Uterus (tissue), 3 donors: ENCODE measurements at regions not wholly inside any gene's neighbourhood (a gene's known extent, or its start where the extent isn't known, plus 50 kb on each side); places are given as distances from the start of the nearest gene placed in this dataset.

Experiments
- DNase-seq, 2 donors: peaks; one replicate each; pipeline ENCODE4 v3.0.0-alpha.2; 2019 to 2020
- H3K27ac ChIP-seq, 2 donors: fragments of 200-600 bp; sonication (generic); 1 replicate in 1 of 2; 2 replicates in 1 of 2; pipeline ENCODE4 v1.5.1; 2016 to 2018
- H3K27me3 ChIP-seq, 2 donors: fragments of 200-600 bp; sonication (generic); one replicate each; pipeline ENCODE4 v1.5.1; 2018 to 2019; ENCODE audit warnings: control low read depth in 1 of 2
- H3K36me3 ChIP-seq, 2 donors: fragments of 200-600 bp; sonication (generic); one replicate each; pipeline ENCODE4 v1.5.1; 2019; ENCODE audit warnings: control low read depth in 1 of 2
- H3K4me1 ChIP-seq, 2 donors: fragments of 200-600 bp; sonication (generic); one replicate each; pipeline ENCODE4 v1.5.1; 2018 to 2019; ENCODE audit warnings: control low read depth in 1 of 2
- H3K4me3 ChIP-seq, 2 donors: fragments of 200-600 bp; sonication (generic); 1 replicate in 1 of 2; 2 replicates in 1 of 2; pipeline ENCODE4 v1.5.1; 2018 to 2019; ENCODE audit warnings: mild to moderate bottlenecking in 1 of 2
- H3K9me3 ChIP-seq, 2 donors: fragments of 200-600 bp; sonication (generic); one replicate each; pipeline ENCODE4 v1.5.1; 2019; ENCODE audit warnings: control low read depth in 1 of 2
- CTCF ChIP-seq, 4 experiments: fragments of 200-600 bp in 2 of 4; fragments of 450-650 bp in 2 of 4; sonication (generic) in 2 of 4; IDR thresholded peaks; one replicate each; pipeline ENCODE4 v1.5.1; 2016 to 2019; ENCODE audit warnings: antibody characterized with exemption in 4 of 4, mild to moderate bottlenecking in 2 of 4, moderate library complexity in 1 of 4
- POLR2A ChIP-seq, 2 donors: fragments of 450-650 bp; IDR thresholded peaks; one replicate each; pipeline ENCODE4 v1.6.1; 2016; ENCODE audit warnings: antibody characterized with exemption in 2 of 2, mild to moderate bottlenecking in 1 of 2, moderate library complexity in 1 of 2
- intact Hi-C: fragments of 100-400 bp; cut with DNase I; formaldehyde crosslinking; loops from one replicate; pipeline ENCODE4 v1.15.1; 2023; ENCODE audit warnings: low total_unique reads
- donor health status: DM: yes; HTN: yes; CAD: no.

- no peak for DNase-seq
Measured at GRCh38 chr10:119996944-119997343, 104.4 kb downstream of the SEC23IP start.

DNA sequence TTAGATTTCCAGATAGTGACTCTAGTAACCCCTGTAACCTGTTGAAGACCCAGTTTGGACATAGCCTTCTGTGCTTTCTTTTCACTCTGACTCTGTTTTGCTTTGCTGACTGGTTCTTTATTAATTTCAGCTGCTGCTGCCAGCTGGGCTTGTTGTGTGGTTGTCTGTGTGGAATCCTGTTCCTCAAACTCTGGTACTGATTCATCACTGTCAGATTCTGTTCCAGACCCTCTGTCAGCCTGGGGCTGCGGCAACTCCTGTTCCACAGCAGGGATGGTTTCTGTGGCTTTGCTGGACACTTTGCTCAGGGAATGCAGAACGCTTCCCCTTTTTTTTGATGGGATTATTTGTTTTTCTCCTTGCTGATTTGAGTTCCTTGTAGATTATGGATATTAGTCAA is 104.9 kb downstream of the SEC23IP start:
- intact Hi-C loops: no loop called here
- DNase-seq: no peak
- H3K27ac ChIP-seq: no peak overlapping the region
- H3K4me1 ChIP-seq: no peaks in the 10 kb centered on the region
- H3K9me3 ChIP-seq: no peaks in the 10 kb centered on the region
- TF ChIP-seq CTCF (IDR thresholded peaks at IDR 0.05) (no peak), POLR2A (IDR thresholded peaks at IDR 0.05) (no peak)
- no peaks in the 10 kb centered on the region for H3K36me3 ChIP-seq
- no peaks in the 10 kb centered on the region for H3K27me3 ChIP-seq
- no peak overlapping the region for H3K4me3 ChIP-seq

More at GRCh38 chr10:119996944-119997343, 104.4 kb downstream of the SEC23IP start:
- no peaks in the 10 kb centered on the region for H3K4me1 ChIP-seq
- H3K4me3 ChIP-seq: no peak overlapping the region
- intact Hi-C loops: no loop called here
- H3K27me3 ChIP-seq: no peaks in the 10 kb centered on the region
- TF ChIP-seq CTCF (IDR thresholded peaks at IDR 0.05): no peak
- no peak for TF ChIP-seq POLR2A (IDR thresholded peaks at IDR 0.05)
- no peaks in the 10 kb centered on the region for H3K36me3 ChIP-seq
- H3K9me3 ChIP-seq: no peaks in the 10 kb centered on the region
- H3K27ac ChIP-seq: no peak overlapping the region

GRCh38 chr10:120002785-120003184 is 110.3 kb downstream of the SEC23IP start:
- Histone ChIP-seq H3K36me3 (no peaks in the 10 kb centered on the region), H3K27me3 (no peaks in the 10 kb centered on the region), H3K27ac (no peak overlapping the region), H3K9me3 (no peaks in the 10 kb centered on the region), H3K4me1 (no peaks in the 10 kb centered on the region), H3K4me3 (no peak overlapping the region)
- intact Hi-C loops: no loop called here
- no peak for TF ChIP-seq CTCF (IDR thresholded peaks at IDR 0.05)
- TF ChIP-seq POLR2A (IDR thresholded peaks at IDR 0.05): no peak
- DNase-seq: no peak

- intact Hi-C loops: no loop called here
Measured at GRCh38 chr10:120005207-120006201, 113.0 kb downstream of the SEC23IP start.

More at GRCh38 chr10:120005207-120006201, 113.0 kb downstream of the SEC23IP start:
- TF ChIP-seq POLR2A (IDR thresholded peaks at IDR 0.05) (no peak), CTCF (IDR thresholded peaks at IDR 0.05) (no peak)
- H3K4me3 ChIP-seq: no peak overlapping the region
- no peaks in the 10 kb centered on the region for H3K36me3 ChIP-seq
- H3K4me1 ChIP-seq: no peaks in the 10 kb centered on the region
- no peak for DNase-seq
- no peaks in the 10 kb centered on the region for H3K9me3 ChIP-seq
- H3K27me3 ChIP-seq: no peaks in the 10 kb centered on the region
- no peak overlapping the region for H3K27ac ChIP-seq
